GM20000 (cell line): ENCODE measurements at regions not wholly inside any gene's neighbourhood (a gene's known extent, or its start where the extent isn't known, plus 50 kb on each side); places are given as distances from the start of the nearest gene placed in this dataset.

Source experiments
- DNase-seq: peaks from one replicate; pipeline ENCODE4 v3.0.0; 2012; ENCODE audit warnings: low spot score
- CTCF ChIP-seq: IDR thresholded peaks from 2 replicates; pipeline ENCODE4 v1.5.1; 2012; ENCODE audit warnings: mild to moderate bottlenecking, control low read depth; ENCODE audit errors: extremely low read depth, missing control alignments

GRCh38 chr16:61596655-61597054 lies 439.6 kb downstream of the CDH8 start:
- no peak for TF ChIP-seq CTCF

GRCh38 chr16:61595605-61596004 lies 440.6 kb downstream of the CDH8 start:
- DNase-seq, result no peak
- TF ChIP-seq CTCF, result no peak

More at GRCh38 chr16:61596655-61597054, 439.6 kb downstream of the CDH8 start:
- no peak for DNase-seq

GRCh38 chr16:61590577-61590976 lies 445.7 kb downstream of the CDH8 start:
- no peak for TF ChIP-seq CTCF
- no peak for DNase-seq

- DNase-seq, result no peak
- no peak for TF ChIP-seq CTCF
Observed at GRCh38 chr16:61587526-61587925, 448.7 kb downstream of the CDH8 start.

GRCh38 chr16:61581417-61582046 lies 454.7 kb downstream of the CDH8 start:
- no peak for DNase-seq

GRCh38 chr16:61580579-61580978 lies 455.7 kb downstream of the CDH8 start:
- no peak for TF ChIP-seq CTCF
- DNase-seq, result no peak

More at GRCh38 chr16:61581417-61582046, 454.7 kb downstream of the CDH8 start:
- no peak for TF ChIP-seq CTCF

- DNase-seq, result no peak
- no peak for TF ChIP-seq CTCF
Observed at GRCh38 chr16:61579195-61579594, 457.0 kb downstream of the CDH8 start.
